Left lobe of liver (tissue), 2 donors: ENCODE measurements at regions not wholly inside any gene's neighbourhood (a gene's known extent, or its start where the extent isn't known, plus 50 kb on each side); places are given as distances from the start of the nearest gene placed in this dataset.

Experiments
- ATAC-seq: fragments of 200-7000 bp; cut with Tn5 transposase; one replicate; pipeline ENCODE4 v1.9.1; 2020; ENCODE audit warnings: mild to moderate bottlenecking, moderate library complexity
- DNase-seq: peaks from one replicate; pipeline ENCODE4 v3.0.0-alpha.2; 2020; ENCODE audit warnings: low spot score
- donor health status: DM: no; HTN: no; CAD: no; lungs with moderate emphysema.
- donor health status: DM: no; HTN: yes; CAD: no.

GRCh38 chr1:119565131-119565772 lies 58.2 kb downstream of the HSD3B1 start:
- ATAC-seq, result peak; percentile 20
- no peak for DNase-seq

- DNase-seq (no peak), ATAC-seq (no peak)
Measured at GRCh38 chr1:119569095-119569494, 62.1 kb downstream of the HSD3B1 start.
